Fibroblast of lung (primary cell): ENCODE measurements at regions not wholly inside any gene's neighbourhood (a gene's known extent, or its start where the extent isn't known, plus 50 kb on each side); places are given as distances from the start of the nearest gene placed in this dataset.

ENCODE experiments used
- DNase-seq, 2 donors: peaks; one replicate each; pipeline versions ENCODE4 v3.0.0 to v3.0.0-alpha.2; 2010; ENCODE audit warnings: low read depth in 2 of 2
- H2AFZ ChIP-seq: 2 replicates; pipeline ENCODE4 v1.5.1; 2012; ENCODE audit warnings: low read length, control low read depth, inconsistent platforms
- H3K27ac ChIP-seq: 2 replicates; pipeline ENCODE4 v1.5.1; 2011; ENCODE audit warnings: low read length, control low read depth; ENCODE audit not compliant: insufficient read depth
- H3K27me3 ChIP-seq: 2 replicates; pipeline ENCODE4 v1.5.1; 2011; ENCODE audit warnings: mild to moderate bottlenecking, low read length; ENCODE audit not compliant: control insufficient read depth, insufficient read depth
- H3K36me3 ChIP-seq: 2 replicates; pipeline ENCODE4 v1.5.1; 2011; ENCODE audit warnings: low read length; ENCODE audit not compliant: control insufficient read depth, insufficient read depth
- H3K4me1 ChIP-seq: 2 replicates; pipeline ENCODE4 v1.5.1; 2011; ENCODE audit warnings: low read length; ENCODE audit not compliant: control insufficient read depth, insufficient read depth; ENCODE audit errors: extremely low read depth
- H3K4me2 ChIP-seq: 2 replicates; pipeline ENCODE4 v1.5.1; 2011; ENCODE audit warnings: low read length, control low read depth; ENCODE audit not compliant: insufficient read depth; ENCODE audit errors: extremely low read depth
- H3K4me3 ChIP-seq, 4 experiments: fragments of 200-600 bp in 1 of 4; sonication (generic) in 1 of 4; replicated peaks in 1 of 4; 2 replicates each; pipeline ENCODE4 v1.5.1; 2011 to 2016; ENCODE audit warnings: low read length in 4 of 4, low read depth in 3 of 4, mild to moderate bottlenecking in 3 of 4, control low read depth in 2 of 4, inconsistent platforms in 1 of 4, mixed read lengths in 1 of 4; ENCODE audit not compliant: insufficient read depth in 1 of 4; ENCODE audit errors: control extremely low read depth in 1 of 4
- H3K79me2 ChIP-seq: 2 replicates; pipeline ENCODE4 v1.5.1; 2012; ENCODE audit warnings: mild to moderate bottlenecking, low read length, inconsistent platforms; ENCODE audit not compliant: control insufficient read depth, insufficient read depth
- H3K9ac ChIP-seq: 2 replicates; pipeline ENCODE4 v1.5.1; 2011; ENCODE audit warnings: mild to moderate bottlenecking, low read length, control low read depth; ENCODE audit not compliant: insufficient read depth
- H3K9me3 ChIP-seq: 2 replicates; pipeline ENCODE4 v1.5.1; 2012; ENCODE audit warnings: low read depth, low read length; ENCODE audit not compliant: control insufficient read depth, insufficient read depth
- H4K20me1 ChIP-seq: 2 replicates; pipeline ENCODE4 v1.5.1; 2011; ENCODE audit warnings: low read length; ENCODE audit not compliant: control insufficient read depth, insufficient read depth; ENCODE audit errors: extremely low read depth
- CTCF ChIP-seq, 2 donors: IDR thresholded peaks in 1 of 2; conservative IDR thresholded peaks in 1 of 2; 1 replicate in 1 of 2; 2 replicates in 1 of 2; pipeline ENCODE4 v1.5.1; 2011 to 2012; ENCODE audit warnings: low read length in 2 of 2, control low read depth in 1 of 2, inconsistent platforms in 1 of 2, low read depth in 1 of 2, mild to moderate bottlenecking in 1 of 2
- EZH2 ChIP-seq: IDR thresholded peaks from 2 replicates; pipeline ENCODE4 v1.5.1; 2012; ENCODE audit warnings: low read length, control low read depth, mild to moderate bottlenecking; ENCODE audit errors: missing control alignments

GRCh38 chr7:8965177-8965576 is 531.8 kb downstream of the NXPH1 start:
- no peaks in the 10 kb centered on the region for H3K36me3 ChIP-seq
- no peak overlapping the region for H3K27ac ChIP-seq
- H3K9ac ChIP-seq = no peak overlapping the region
- DNase-seq = no peak
- H3K79me2 ChIP-seq = no peaks in the 10 kb centered on the region
- H3K4me3 ChIP-seq = no peak overlapping the region
- TF ChIP-seq CTCF (conservative IDR thresholded peaks at IDR 0.05 in 1 of 2, IDR thresholded peaks at IDR 0.05 in 1 of 2; ENCODE audit: low read depth in 1 of 2, low read length in 2 of 2) (no peak), EZH2 (no peak)
- H3K27me3 ChIP-seq = no peaks in the 10 kb centered on the region
- no peaks in the 10 kb centered on the region for H3K4me1 ChIP-seq
- H3K9me3 ChIP-seq = no peaks in the 10 kb centered on the region
- H3K4me2 ChIP-seq = no peak overlapping the region
- no peaks in the 10 kb centered on the region for H4K20me1 ChIP-seq
- H2AFZ ChIP-seq = no peak overlapping the region

GRCh38 chr7:8973601-8974000 is 540.2 kb downstream of the NXPH1 start:
- Histone ChIP-seq H3K9me3 (no peaks in the 10 kb centered on the region), H3K4me2 (no peak overlapping the region), H3K27me3 (no peaks in the 10 kb centered on the region), H3K27ac (no peak overlapping the region), H2AFZ (no peak overlapping the region), H4K20me1 (no peaks in the 10 kb centered on the region), H3K9ac (no peak overlapping the region), H3K4me3 (no peak overlapping the region), H3K79me2 (no peaks in the 10 kb centered on the region), H3K4me1 (no peaks in the 10 kb centered on the region), H3K36me3 (no peaks in the 10 kb centered on the region)
- DNase-seq = no peak
- TF ChIP-seq EZH2 = no peak
- TF ChIP-seq CTCF (conservative IDR thresholded peaks at IDR 0.05 in 1 of 2, IDR thresholded peaks at IDR 0.05 in 1 of 2; ENCODE audit: low read depth in 1 of 2, low read length in 2 of 2) = no peak

GRCh38 chr7:8975681-8976080 is 542.3 kb downstream of the NXPH1 start:
- Histone ChIP-seq H3K4me3 (no peak overlapping the region), H3K4me2 (no peak overlapping the region), H3K79me2 (no peaks in the 10 kb centered on the region), H2AFZ (no peak overlapping the region), H4K20me1 (no peaks in the 10 kb centered on the region), H3K4me1 (no peaks in the 10 kb centered on the region), H3K27me3 (no peaks in the 10 kb centered on the region), H3K27ac (no peak overlapping the region), H3K9ac (no peak overlapping the region), H3K9me3 (no peaks in the 10 kb centered on the region), H3K36me3 (no peaks in the 10 kb centered on the region)
- DNase-seq = no peak
- TF ChIP-seq EZH2 (no peak), CTCF (conservative IDR thresholded peaks at IDR 0.05 in 1 of 2, IDR thresholded peaks at IDR 0.05 in 1 of 2; ENCODE audit: low read depth in 1 of 2, low read length in 2 of 2) (no peak)
